OCI-M1 (cell line): ENCODE measurements at regions not wholly inside any gene's neighbourhood (a gene's known extent, or its start where the extent isn't known, plus 50 kb on each side); places are given as distances from the start of the nearest gene placed in this dataset.
"Not testable (repeated sequence)": the region's sequence is repeated elsewhere in the genome, so short reads cannot be mapped to it uniquely, and the experiment has no call there.

Experiments used
- DNase-seq: peaks from one replicate; lab custom pipeline; 2025; lab: John Stamatoyannopoulos, UW

GRCh38 chr15:53843869-53844569 is 84.6 kb upstream of the WDR72 start:
- peak; percentile 44 for DNase-seq

GRCh38 chr15:53843166-53843565 is 83.7 kb upstream of the WDR72 start:
- peak; percentile 9 for DNase-seq

DNA sequence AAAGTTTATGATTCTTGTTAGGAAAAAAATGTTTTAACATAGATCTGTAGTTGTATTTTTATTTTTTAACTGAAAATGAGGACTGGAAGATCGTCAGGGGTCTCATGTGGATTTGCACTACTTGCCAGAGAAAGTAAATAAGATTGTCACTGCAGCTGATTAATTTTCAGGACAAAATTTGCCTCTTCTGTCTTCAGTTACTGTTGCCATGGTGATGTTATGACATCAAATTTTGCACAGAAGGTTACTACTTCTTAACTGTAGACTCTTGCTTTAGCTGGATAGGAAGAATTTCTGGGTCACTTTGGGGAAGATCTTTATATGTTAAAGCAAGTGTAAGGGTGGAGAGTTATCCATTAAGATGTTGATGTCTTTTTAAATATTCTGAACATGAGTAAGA is 82.2 kb upstream of the WDR72 start:
- no peak for DNase-seq

DNA sequence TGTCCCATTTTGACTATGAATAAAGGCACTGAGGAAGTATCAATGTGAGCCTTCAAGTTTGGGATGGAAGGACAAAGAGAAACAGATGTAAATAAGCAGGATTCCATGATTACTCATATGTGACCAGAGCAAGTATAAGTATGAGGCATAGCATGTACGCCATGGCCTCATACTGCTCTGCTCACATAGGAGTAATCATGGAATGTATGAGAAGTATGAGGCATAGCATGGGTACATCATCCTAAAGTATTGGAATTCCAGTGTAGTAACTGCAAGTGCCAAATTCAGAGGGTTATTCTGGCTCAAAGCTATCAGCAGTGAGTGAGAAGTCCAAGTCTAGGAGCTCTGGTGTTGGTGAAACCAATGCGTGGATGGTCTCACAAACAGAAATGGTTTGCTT is 81.2 kb upstream of the WDR72 start:
- no peak for DNase-seq

DNA sequence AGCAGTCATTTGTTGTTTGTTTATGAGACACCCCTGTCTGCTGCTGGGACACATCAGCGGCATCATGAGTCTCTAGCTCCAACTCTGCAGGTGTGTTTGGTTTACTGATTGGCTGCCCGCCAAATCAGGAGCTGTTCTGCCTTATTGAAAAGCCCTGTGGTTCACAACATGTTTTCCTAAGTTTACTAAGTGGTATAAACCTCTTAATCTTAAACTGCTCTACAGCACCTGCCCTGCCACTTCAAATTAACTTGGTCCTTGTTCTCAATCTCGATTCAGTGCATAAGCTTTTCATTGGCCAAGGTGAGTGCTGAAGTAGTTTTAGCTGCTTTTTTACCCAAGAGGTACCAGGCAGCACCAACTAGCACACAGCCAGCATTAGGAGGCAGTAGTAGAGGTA is 77.8 kb upstream of the WDR72 start:
- DNase-seq, result no peak

DNA sequence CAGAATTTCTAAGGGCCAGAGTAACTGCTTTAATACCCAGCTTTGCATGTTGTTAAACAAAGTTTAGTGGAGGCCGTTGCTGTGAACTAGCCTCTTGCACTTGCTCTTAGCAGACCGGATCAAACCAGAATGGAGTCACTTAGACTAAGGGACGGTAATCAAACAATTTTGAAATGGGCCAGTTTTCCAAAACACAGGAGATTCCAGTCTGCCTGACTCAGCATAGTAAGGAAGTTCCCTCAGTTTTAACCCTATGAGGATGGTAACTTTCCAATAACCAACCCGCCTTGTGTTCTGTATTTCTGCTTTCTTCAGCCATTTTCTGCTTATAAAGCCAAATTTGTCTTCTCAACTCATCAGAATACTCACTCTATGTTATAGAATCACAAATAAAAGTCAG is 77.2 kb upstream of the WDR72 start:
- DNase-seq, result no peak

GRCh38 chr15:53835309-53835708 is 75.8 kb upstream of the WDR72 start:
- DNase-seq, result no peak

DNA sequence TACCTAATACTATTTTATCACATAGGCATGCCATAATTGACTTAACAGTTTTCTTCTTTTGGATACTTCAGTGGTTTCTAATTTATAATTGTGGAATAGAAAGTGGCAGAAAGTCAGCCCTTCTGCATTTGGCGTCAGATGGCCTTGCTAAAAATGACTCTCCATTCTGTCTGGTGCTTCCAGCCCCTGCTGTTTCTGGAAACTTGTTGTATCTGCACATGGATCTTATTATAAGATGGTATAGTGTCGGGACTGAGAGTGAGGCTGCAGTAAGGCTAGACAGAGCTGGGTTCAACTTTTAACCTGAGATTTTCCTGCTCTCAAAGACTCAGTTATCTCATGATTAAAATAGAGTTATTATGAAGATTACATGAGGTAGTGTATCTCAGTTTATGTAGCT is 74.8 kb upstream of the WDR72 start:
- DNase-seq, result no peak

DNA sequence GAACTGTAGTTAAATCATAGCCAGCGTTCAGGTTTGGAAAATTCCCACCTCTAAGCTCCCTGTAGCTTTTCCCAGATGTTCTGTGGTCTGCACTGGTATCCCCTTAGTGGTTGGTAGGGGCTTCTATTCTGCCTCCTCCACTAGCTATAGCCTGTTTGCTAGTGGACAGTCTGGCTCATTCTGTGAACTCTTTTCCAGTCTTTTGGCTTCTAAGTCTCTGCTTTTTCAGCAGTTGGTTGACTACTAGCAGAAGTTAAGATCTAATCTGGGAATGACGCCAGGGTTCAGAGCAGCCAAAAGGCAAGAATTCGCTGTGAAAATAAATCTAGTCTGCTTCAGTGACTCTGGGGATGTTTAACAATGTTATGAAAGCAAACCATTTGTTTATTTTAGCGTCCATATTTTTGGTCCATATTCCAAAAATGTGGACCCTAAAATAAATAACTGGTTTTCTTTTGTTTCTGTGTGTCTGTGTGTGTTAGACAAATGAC is 73.7 kb upstream of the WDR72 start:
- peak; percentile 23 for DNase-seq

DNA sequence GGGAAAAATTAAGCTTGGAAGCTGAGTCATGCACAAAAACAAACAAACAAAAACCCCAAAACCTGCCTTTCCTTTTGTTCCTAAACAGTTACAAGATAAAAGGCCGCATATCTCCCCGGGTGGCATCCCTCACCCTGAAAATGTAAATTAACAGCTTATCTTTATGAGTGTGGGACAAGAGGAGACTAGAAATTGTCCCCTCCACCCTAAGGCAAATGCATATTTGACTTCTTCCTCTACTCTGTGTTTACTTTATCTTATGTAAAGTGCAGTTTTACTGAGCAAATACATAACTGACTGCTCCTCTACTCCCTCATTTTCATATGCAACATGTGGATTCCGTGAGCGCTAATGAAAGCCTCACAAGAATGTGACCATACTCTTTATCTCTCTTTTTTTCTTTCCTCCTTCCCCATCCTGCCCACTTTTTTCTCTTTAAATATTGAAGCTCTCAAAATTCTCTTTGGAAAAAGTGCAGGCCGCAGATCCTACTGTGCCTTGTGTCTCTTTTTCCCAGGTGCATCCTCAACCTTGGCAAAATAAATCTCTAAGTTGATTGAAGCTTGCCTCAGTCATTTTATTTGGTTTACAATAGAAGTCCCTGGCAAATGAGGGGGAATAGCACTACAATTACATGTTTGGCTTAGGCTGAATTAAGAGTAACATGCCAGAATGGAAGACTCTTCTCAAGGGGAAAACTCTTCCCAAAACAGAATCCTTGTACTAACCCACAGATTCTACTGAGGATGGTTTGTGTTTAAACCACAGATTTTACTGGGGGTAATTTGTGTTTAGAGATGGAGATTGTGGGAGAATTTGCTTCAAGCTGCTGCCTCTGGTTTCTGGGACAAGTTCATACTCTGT is 72.7 kb upstream of the WDR72 start:
- peak; percentile 25 for DNase-seq

GRCh38 chr15:53830707-53831386 is 71.4 kb upstream of the WDR72 start:
- peak; percentile 18 for DNase-seq

- DNase-seq, result no peak
Observed at GRCh38 chr15:53829923-53830459, 70.5 kb upstream of the WDR72 start.

GRCh38 chr15:53829471-53829870 is 70.0 kb upstream of the WDR72 start:
- DNase-seq, result no peak

GRCh38 chr15:53827355-53827754 is 67.9 kb upstream of the WDR72 start:
- no peak for DNase-seq

DNA sequence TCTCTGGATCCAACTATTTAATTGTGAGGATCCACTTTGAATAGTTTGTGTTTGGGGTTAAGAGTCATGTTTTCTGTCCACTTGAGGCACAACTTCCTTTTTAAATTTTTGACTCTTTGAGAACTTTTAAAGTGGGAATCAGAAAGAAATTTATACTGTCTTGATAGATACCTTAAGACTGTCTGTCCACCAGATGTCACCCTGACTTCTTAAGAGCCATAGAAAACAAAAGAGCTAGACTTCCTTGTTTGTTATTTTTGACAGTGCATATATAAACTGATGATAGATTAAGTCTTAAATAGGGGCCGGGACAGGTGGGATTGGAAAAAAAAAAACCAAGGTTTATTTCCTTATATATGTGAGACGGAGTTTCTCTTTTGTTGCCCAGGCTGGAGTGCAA is 52.1 kb upstream of the WDR72 start:
- peak; percentile 69 for DNase-seq

GRCh38 chr15:53810306-53810705 is 50.8 kb upstream of the WDR72 start:
- DNase-seq, result not testable (repeated sequence)
